Esophagus squamous epithelium (tissue), 5 donors: ENCODE measurements at regions not wholly inside any gene's neighbourhood (a gene's known extent, or its start where the extent isn't known, plus 50 kb on each side); places are given as distances from the start of the nearest gene placed in this dataset.
"Not testable (repeated sequence)": the region's sequence is repeated elsewhere in the genome, so short reads cannot be mapped to it uniquely, and the experiment has no call there.

Experiments
- DNase-seq: peaks from one replicate; lab custom pipeline; 2025; lab: John Stamatoyannopoulos, UW
- H3K27ac ChIP-seq, 4 donors: fragments of 200-600 bp; sonication (generic); one replicate each; pipeline ENCODE4 v1.5.1; 2016 to 2019; ENCODE audit warnings: mild to moderate bottlenecking in 1 of 4
- H3K27me3 ChIP-seq, 4 donors: fragments of 200-600 bp; sonication (generic); 1 replicate in 3 of 4; 2 replicates in 1 of 4; pipeline versions ENCODE4 v1.5.1 to v1.6.0; 2017 to 2021; ENCODE audit warnings: antibody characterized with exemption in 1 of 4
- H3K36me3 ChIP-seq, 3 donors: fragments of 200-600 bp; sonication (generic); one replicate each; pipeline ENCODE4 v1.5.1; 2016 to 2019
- H3K4me1 ChIP-seq, 3 donors: fragments of 200-600 bp; sonication (generic); one replicate each; pipeline ENCODE4 v1.5.1; 2017 to 2019
- H3K4me3 ChIP-seq, 4 donors: fragments of 200-600 bp; sonication (generic); 1 replicate in 3 of 4; 2 replicates in 1 of 4; pipeline ENCODE4 v1.5.1; 2016 to 2019; ENCODE audit warnings: mild to moderate bottlenecking in 2 of 4, moderate library complexity in 1 of 4
- H3K9me3 ChIP-seq, 3 donors: fragments of 200-600 bp; sonication (generic); one replicate each; pipeline ENCODE4 v1.5.1; 2016 to 2019
- CTCF ChIP-seq, 6 experiments: fragments of 450-650 bp in 4 of 6; fragments of 200-600 bp in 2 of 6; sonication (generic) in 2 of 6; IDR thresholded peaks; one replicate each; pipeline ENCODE4 v1.5.1; 2016 to 2019; ENCODE audit warnings: antibody characterized with exemption in 6 of 6, mild to moderate bottlenecking in 4 of 6, moderate library complexity in 4 of 6
- POLR2A ChIP-seq, 4 donors: fragments of 450-650 bp; IDR thresholded peaks; one replicate each; pipeline ENCODE4 v1.6.1; 2017; ENCODE audit warnings: antibody characterized with exemption in 4 of 4, mild to moderate bottlenecking in 4 of 4, moderate library complexity in 3 of 4
- WGBS, 2 donors: methylation state at CpG; one replicate each; pipeline ENCODE4 v1.1.5; 2018; 5-methylcytosine and 5-hydroxymethylcytosine counted together
- intact Hi-C: fragments of 100-400 bp; cut with DNase I; formaldehyde crosslinking; loops from one replicate; pipeline ENCODE4 v1.15.0; 2022
- donor health status: DM: yes; HTN: yes; CAD: no.

- Histone ChIP-seq H3K27ac (no peak overlapping the region), H3K27me3 (no peaks in the 10 kb centered on the region), H3K4me3 (no peak overlapping the region), H3K9me3 (no peaks in the 10 kb centered on the region), H3K4me1 (peaks cover 0 to 4% (median 0%) of the 10 kb centered on the region in 3 donors), H3K36me3 (no peaks in the 10 kb centered on the region)
- intact Hi-C loops: no loop called here
- 67 to 85% methylated on average over 1 of the region's 1 CpG for WGBS, 2 donors
- DNase-seq: no peak
- TF ChIP-seq CTCF (IDR thresholded peaks at IDR 0.05) (no peak), POLR2A (IDR thresholded peaks at IDR 0.05) (no peak)
Observed at GRCh38 chr15:35184646-35185045, 99.6 kb upstream of the NANOGP8 start.

DNA sequence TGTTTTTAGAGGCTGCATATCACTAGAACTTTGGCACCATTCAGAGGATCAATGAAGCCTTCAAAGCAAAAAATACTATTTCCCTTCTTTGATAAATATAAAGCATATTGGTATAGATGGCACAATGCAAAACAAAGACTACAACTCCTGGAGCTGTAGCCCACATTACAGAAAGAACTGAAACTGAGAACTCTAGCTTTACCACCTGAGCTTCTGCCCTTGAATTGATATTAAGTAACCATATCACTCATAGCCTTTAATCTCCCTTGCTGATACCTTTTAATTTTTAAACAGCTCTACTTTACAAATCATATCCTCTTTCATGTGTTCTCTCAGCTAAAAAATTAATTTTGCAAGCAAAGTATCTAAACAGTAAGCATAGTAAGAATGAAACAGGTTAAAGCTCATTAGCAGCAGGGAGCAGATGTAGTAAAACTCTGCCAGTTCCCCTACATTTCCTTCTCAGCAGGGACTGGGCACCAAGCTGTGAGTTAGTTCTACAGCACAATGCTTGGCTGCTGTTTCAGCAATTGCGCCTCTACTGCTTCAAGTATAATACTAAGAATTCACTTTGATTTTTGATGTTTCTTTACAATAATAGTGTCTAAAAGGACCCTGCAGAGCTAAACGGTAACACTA, 97.9 kb upstream of the NANOGP8 start:
- Histone ChIP-seq H3K36me3 (no peaks in the 10 kb centered on the region), H3K9me3 (no peaks in the 10 kb centered on the region), H3K27ac (no peak overlapping the region), H3K27me3 (no peaks in the 10 kb centered on the region), H3K4me3 (no peak overlapping the region), H3K4me1 (peaks cover 0 to 4% (median 0%) of the 10 kb centered on the region in 3 donors)
- intact Hi-C loops: no loop called here
- 50 to 51% methylated on average over 2 of the region's 2 CpGs for WGBS, 2 donors
- no peak for DNase-seq
- TF ChIP-seq CTCF (IDR thresholded peaks at IDR 0.05) (no peak), POLR2A (IDR thresholded peaks at IDR 0.05) (no peak)

DNA sequence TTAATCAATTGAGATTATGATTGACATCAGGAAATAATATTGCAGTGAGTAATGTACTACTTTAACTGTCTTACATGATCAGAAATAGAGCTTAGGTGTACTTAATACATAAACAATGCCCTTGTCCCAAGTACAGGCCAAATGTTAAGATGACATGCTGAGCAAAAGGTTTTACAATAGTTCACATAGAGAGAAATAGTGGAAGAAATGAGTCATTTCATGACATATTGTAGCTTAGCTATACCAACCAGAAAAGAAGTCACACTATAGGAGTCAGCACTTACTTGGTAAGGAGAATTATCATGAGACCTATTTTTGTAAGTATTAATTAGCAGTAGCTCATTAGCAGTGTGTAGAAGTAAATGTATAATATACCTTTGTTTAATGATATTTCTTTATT, 96.4 kb upstream of the NANOGP8 start:
- H3K36me3 ChIP-seq: no peaks in the 10 kb centered on the region
- H3K4me1 ChIP-seq: peaks cover 0 to 4% (median 0%) of the 10 kb centered on the region in 3 donors
- intact Hi-C loops: no loop called here
- no peak overlapping the region for H3K4me3 ChIP-seq
- no peak for TF ChIP-seq POLR2A (IDR thresholded peaks at IDR 0.05)
- no peak for TF ChIP-seq CTCF (IDR thresholded peaks at IDR 0.05)
- no peaks in the 10 kb centered on the region for H3K9me3 ChIP-seq
- no peak for DNase-seq
- no peaks in the 10 kb centered on the region for H3K27me3 ChIP-seq
- no peak overlapping the region for H3K27ac ChIP-seq

GRCh38 chr15:35179739-35180138, 94.6 kb upstream of the NANOGP8 start:
- intact Hi-C loops: no loop called here
- WGBS, 2 donors: 84 to 90% methylated on average over 3 of the region's 3 CpGs
- TF ChIP-seq CTCF (IDR thresholded peaks at IDR 0.05) (no peak), POLR2A (IDR thresholded peaks at IDR 0.05) (no peak)
- no peaks in the 10 kb centered on the region for H3K27me3 ChIP-seq
- no peaks in the 10 kb centered on the region for H3K9me3 ChIP-seq
- no peaks in the 10 kb centered on the region for H3K36me3 ChIP-seq
- peaks cover 0 to 4% (median 0%) of the 10 kb centered on the region in 3 donors for H3K4me1 ChIP-seq
- no peak overlapping the region for H3K27ac ChIP-seq
- no peak for DNase-seq
- H3K4me3 ChIP-seq: no peak overlapping the region

DNA sequence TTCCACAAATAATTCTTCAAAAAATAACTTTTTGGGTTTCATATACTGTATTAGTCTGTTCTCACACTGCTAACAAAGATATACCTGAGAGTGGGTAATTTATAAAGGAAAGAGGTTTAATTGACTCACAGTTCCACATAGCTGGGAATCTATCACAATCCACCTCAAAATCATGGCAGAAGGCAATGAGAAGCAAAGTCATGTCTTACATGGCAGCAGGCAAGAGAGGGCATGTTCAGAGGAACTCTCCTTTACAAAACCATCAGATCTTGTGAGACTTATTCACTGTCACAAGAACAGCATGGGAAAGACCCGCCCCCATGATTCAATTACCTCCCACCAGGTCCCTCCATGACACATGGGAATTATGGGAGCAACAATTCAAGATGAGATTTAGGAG, 93.1 kb upstream of the NANOGP8 start:
- WGBS, 2 donors: 50 to 57% methylated on average over 1 of the region's 1 CpG
- H3K4me1 ChIP-seq, intact Hi-C loops, H3K36me3 ChIP-seq, DNase-seq, H3K9me3 ChIP-seq, H3K27me3 ChIP-seq, H3K27ac ChIP-seq, H3K4me3 ChIP-seq: not testable (repeated sequence)

DNA sequence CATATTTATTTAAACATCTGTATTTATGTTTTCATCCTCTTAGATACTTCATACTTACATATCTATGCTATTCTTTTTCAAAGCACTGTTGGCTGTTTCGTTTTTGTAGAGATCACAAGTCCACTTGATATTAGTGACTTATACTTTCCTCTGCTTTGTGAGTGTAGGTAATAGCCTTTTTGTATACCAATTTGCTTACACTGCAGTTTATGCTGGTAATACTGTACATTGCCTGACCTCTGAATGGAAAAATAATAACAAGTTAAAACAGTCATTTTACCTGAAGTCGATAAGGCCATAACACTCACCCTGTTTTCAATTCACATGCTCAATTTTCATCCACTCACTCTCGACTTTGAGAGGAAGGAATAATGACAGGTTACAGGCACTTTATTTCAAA, 89.9 kb upstream of the NANOGP8 start:
- 68 to 75% methylated on average over 3 of the region's 3 CpGs for WGBS, 2 donors
- Histone ChIP-seq H3K4me1 (no peaks in the 10 kb centered on the region), H3K36me3 (no peaks in the 10 kb centered on the region), H3K9me3 (no peaks in the 10 kb centered on the region), H3K4me3 (no peak overlapping the region), H3K27ac (no peak overlapping the region), H3K27me3 (no peaks in the 10 kb centered on the region)
- DNase-seq: no peak
- TF ChIP-seq CTCF (IDR thresholded peaks at IDR 0.05) (no peak), POLR2A (IDR thresholded peaks at IDR 0.05) (no peak)
- intact Hi-C loops: no loop called here
